ENCODE measurements at regions not wholly inside any gene's neighbourhood (a gene's known extent, or its start where the extent isn't known, plus 50 kb on each side); places are given as distances from the start of the nearest gene placed in this dataset.
"Not testable (repeated sequence)": the region's sequence is repeated elsewhere in the genome, so short reads cannot be mapped to it uniquely, and the experiment has no call there.

DNA sequence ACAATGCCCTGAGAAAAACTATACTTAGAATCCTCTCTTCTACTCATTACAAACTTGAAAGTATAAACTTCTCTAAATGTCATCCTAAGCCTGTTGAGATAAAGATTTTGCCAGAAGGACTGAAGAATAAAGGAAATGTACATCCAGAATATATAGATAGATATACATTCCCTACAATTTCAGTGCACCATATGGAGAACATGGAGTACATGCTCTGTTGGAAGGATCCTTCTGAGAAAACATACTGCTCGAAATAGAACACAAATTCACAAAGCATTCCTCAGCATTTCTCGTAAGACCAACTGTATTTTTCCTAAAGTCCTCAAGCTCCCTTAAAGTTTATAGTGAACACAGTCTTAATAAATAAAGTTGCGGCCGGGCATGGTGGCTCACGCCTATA lies 69.7 kb upstream of the RASA1 start:
- DNase-seq (ENCODE audit: low read depth) = no peak

- not testable (repeated sequence) for DNase-seq (ENCODE audit: low read depth)
These were observed 68.4 kb upstream of the RASA1 start for GRCh38 chr5:87199246-87199645.

DNA sequence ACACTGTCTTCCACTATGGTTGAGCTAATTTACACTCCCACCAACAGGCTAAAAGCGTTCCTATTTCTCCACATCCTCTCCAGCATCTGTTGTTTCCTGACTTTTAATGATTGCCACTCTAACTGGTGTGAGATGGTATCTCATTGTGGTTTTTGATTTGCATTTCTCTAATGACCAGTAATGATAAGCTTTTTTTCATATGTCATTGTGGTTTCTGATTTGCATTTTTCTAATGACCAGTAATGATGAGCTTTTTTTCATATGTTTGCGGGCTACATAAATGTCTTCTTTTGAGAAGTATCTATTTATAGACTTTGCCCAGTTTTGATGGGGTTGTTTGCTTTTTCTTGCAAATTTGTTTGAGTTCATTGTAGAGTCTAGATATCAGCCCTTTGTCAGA lies 68.0 kb upstream of the RASA1 start:
- not testable (repeated sequence) for DNase-seq (ENCODE audit: low read depth)

DNA sequence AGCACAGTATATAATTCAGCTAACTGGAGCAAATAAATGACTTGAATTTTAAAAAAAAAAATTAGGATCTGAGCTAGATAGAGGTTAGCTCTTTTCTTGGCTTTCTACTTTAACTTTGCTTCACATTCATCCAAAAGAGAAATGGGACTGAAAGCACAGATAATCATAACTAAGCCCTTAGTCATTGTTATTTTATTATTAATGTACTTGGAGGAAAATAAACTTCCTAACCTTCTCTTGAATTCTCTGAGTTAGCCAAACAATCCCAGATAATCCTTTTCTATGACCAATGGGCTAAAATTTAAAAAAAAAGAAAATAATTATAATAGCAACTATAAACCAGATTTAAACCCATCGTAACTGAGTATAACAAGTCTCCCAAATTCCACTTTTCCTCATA lies 57.6 kb upstream of the RASA1 start:
- DNase-seq (ENCODE audit: low read depth) = no peak

- DNase-seq (ENCODE audit: low read depth) = no peak
These were observed 56.9 kb upstream of the RASA1 start for GRCh38 chr5:87210743-87211142.

GRCh38 chr5:87211676-87212075 lies 56.0 kb upstream of the RASA1 start:
- no peak for DNase-seq (ENCODE audit: low read depth)

DNA sequence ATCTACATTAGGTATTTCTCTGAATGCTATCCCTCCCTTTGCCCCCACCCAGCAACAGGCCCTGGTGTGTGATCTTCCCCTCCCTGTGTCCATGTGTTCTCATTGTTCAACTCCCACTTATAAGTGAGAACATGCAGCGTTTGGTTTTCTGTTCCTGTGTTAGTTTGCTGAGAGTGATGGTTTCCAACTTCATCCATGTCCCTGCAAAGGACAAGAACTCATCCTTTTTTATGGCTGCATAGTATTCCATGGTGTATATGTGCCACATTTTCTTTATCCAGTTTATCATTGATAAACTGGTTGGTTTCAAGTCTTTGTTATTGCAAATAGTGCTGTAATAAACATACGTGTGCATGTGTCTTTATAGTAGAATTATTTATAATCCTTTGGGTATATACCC lies 55.5 kb upstream of the RASA1 start:
- not testable (repeated sequence) for DNase-seq (ENCODE audit: low read depth)

- not testable (repeated sequence) for DNase-seq (ENCODE audit: low read depth)
These were observed 50.2 kb upstream of the RASA1 start for GRCh38 chr5:87217480-87217879.

All from Daoy (cell line).